ENCODE measurements at regions not wholly inside any gene's neighbourhood (a gene's known extent, or its start where the extent isn't known, plus 50 kb on each side); places are given as distances from the start of the nearest gene placed in this dataset.

DNA sequence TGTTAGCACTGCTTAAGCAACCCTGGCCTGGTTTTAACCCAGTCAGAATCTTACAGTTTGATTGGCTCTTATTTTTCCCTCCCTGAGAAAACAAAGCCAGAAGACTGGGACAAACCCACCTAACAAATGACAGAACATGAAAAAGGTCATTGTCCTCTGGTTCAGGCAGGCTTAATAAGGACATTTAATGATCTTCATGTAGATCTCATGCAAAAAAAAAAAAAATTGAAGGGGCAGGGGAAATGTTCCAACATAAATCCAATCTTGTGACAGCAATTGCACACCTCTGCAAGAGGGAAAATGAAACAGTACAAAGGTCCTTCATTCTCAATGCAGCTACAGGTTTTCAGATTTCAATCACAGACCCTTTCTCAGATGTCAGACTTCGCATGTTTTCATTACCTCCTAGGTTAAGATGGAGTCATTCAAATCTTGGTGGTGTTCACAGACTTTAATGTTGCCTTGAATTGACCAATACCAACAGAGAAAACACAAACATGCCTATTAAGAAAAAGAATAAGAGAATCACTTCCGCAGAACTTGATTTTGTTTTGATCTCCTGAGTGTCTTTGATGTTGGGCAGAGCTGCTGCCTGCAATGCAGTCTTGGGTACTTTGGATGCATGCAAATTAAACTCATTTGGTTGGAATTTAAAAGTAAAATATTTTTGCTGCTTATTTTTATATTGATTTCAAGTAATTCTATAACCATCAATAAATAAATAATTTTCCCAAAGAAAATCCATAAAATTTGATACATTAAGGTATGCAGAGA, 359.0 kb downstream of the BTG1 start:
- Mint-ChIP-seq H3K4me1 (ENCODE audit: low read depth) (peaks cover 25% of the 10 kb centered on the region), H3K9me3 (no peaks in the 10 kb centered on the region), H3K27ac (no peak overlapping the region), H3K27me3 (ENCODE audit: low read depth) (no peaks in the 10 kb centered on the region), H3K4me3 (no peak overlapping the region), H3K36me3 (ENCODE audit: low read depth) (no peaks in the 10 kb centered on the region)
- DNase-seq: no peak
- CTCF ChIA-PET: no interaction called here
- intact Hi-C loops (cut with micrococcal nuclease): loop anchor here (1.0 kb wide), 1 partner anchor 12 kb away; no protein-coding TSS in a partner anchor

DNA sequence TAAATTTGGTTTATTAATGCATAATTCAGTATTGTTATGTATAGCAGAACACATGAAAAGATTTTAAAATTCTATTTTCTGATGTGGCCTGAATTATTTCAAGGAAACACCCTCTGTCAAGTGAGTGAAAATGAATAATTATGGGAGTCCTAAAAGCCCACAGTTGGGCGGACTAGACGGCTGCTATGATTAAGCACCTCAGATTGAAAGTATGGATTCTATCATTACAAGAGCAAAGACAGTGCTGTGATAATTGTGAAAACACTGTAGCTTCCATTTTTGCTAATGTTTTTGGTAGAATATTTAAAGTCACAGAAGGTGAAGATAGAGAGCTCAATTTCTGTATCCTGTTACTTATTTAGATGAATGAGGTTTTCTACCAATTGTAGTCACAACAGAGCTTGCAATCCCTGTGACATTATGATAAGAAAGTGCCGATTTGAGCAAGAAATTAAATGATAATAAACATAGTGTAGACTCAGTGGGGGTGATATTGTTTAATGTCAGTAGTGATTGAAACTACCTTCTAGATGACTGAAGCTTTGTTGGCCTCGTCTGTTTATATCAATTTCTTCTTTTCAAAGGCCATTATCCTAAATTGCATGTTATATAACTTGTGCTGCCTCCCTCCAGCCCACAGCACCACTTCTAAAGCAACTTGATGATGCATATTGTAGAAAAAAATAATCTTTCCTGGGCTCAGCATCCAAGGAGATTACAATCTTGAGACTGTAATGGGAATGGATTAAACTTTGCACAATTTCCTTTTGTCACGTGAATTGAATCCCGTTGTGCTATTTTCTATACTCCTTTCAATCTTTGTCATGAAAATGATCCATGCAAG, 359.8 kb downstream of the BTG1 start:
- no peaks in the 10 kb centered on the region for H3K27me3 Mint-ChIP-seq (ENCODE audit: low read depth)
- no peaks in the 10 kb centered on the region for H3K36me3 Mint-ChIP-seq (ENCODE audit: low read depth)
- no peak overlapping the region for H3K27ac Mint-ChIP-seq
- H3K9me3 Mint-ChIP-seq: no peaks in the 10 kb centered on the region
- CTCF ChIA-PET: interaction anchor here (1.4 kb wide), 1 partner anchor 25 kb away, joined by 4 read pairs; no protein-coding TSS in a partner anchor
- intact Hi-C loops (cut with micrococcal nuclease): loop anchor here (1.0 kb wide), 1 partner anchor 12 kb away; no protein-coding TSS in a partner anchor
- peak; percentile 20 for DNase-seq
- no peak overlapping the region for H3K4me3 Mint-ChIP-seq
- peaks cover 25% of the 10 kb centered on the region for H3K4me1 Mint-ChIP-seq (ENCODE audit: low read depth)

DNA sequence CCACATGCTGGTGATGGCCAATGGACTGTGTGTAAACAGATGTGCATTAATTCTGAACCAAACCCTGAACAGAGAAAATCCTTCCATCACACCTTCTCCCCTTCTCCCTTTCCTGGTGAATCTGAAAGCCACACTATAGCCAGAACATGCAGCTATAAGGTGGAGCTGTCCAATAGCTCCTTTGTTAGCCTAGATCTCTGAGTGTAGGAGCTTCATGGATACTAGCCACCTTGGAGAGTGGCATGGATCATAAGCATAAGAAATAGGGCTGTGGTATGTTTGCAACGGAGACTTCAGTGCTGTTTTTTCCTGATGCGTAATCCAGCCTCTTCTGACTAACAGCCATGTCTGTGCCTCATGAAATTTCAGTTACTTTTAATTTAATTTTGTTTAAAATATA, 364.5 kb downstream of the BTG1 start:
- intact Hi-C loops (cut with micrococcal nuclease): no loop called here
- H3K27ac Mint-ChIP-seq: no peak overlapping the region
- CTCF ChIA-PET: no interaction called here
- no peaks in the 10 kb centered on the region for H3K27me3 Mint-ChIP-seq (ENCODE audit: low read depth)
- no peak for DNase-seq
- no peaks in the 10 kb centered on the region for H3K36me3 Mint-ChIP-seq (ENCODE audit: low read depth)
- H3K4me1 Mint-ChIP-seq (ENCODE audit: low read depth): peaks cover 38% of the 10 kb centered on the region
- H3K9me3 Mint-ChIP-seq: no peaks in the 10 kb centered on the region
- no peak overlapping the region for H3K4me3 Mint-ChIP-seq

DNA sequence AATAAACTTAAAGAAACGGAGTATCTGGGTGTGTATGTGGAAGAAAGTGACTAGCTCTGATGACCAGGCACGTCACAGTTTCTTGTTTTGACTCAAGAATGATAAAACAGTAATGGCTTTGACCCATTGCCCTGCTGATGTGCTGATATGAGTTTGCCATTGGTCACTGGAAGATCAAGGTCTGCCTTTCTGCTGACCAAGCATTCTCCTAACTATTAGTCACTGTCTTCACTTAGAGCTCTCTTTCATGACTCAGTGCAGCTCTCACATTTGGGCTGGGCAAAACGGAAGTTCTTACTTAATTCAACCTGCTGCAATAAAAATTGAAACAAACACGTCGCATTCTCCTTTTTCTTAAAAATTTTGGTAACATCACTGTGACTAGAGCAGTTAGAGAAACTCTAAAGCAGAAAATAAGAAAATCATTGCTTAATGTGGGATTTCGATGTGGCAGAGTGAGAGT, 366.7 kb downstream of the BTG1 start:
- Mint-ChIP-seq H3K27ac (peak overlapping the region; percentile 77), H3K4me1 (ENCODE audit: low read depth) (peaks cover 46% of the 10 kb centered on the region), H3K36me3 (ENCODE audit: low read depth) (no peaks in the 10 kb centered on the region), H3K4me3 (peak overlapping the region; percentile 58), H3K9me3 (no peaks in the 10 kb centered on the region), H3K27me3 (ENCODE audit: low read depth) (no peaks in the 10 kb centered on the region)
- CTCF ChIA-PET: interaction anchor here (1.0 to 1.5 kb wide), 2 partner anchors 11 to 33 kb away, joined by 4 to 7 read pairs; no protein-coding TSS in a partner anchor
- DNase-seq: peak; percentile 68
- intact Hi-C loops (cut with micrococcal nuclease): loop anchor here (1.0 to 10.0 kb wide), 15 partner anchors 74 to 1498 kb away; no protein-coding TSS in a partner anchor

- CTCF ChIA-PET: interaction anchor here (1.0 to 1.5 kb wide), 2 partner anchors 12 to 34 kb away, joined by 4 to 7 read pairs; no protein-coding TSS in a partner anchor
- Mint-ChIP-seq H3K27me3 (ENCODE audit: low read depth) (no peaks in the 10 kb centered on the region), H3K27ac (peak overlapping the region; percentile 77), H3K9me3 (no peaks in the 10 kb centered on the region), H3K4me3 (peak overlapping the region; percentile 42), H3K36me3 (ENCODE audit: low read depth) (no peaks in the 10 kb centered on the region), H3K4me1 (ENCODE audit: low read depth) (peaks cover 46% of the 10 kb centered on the region)
- intact Hi-C loops (cut with micrococcal nuclease): loop anchor here (2.0 to 10.0 kb wide), 10 partner anchors 75 to 1497 kb away; no protein-coding TSS in a partner anchor
- DNase-seq: peak; percentile 11
Observed at GRCh38 chr12:91778091-91778832, 367.4 kb downstream of the BTG1 start.

- Mint-ChIP-seq H3K27me3 (ENCODE audit: low read depth) (no peaks in the 10 kb centered on the region), H3K4me1 (ENCODE audit: low read depth) (peaks cover 46% of the 10 kb centered on the region), H3K9me3 (no peaks in the 10 kb centered on the region), H3K27ac (no peak overlapping the region), H3K4me3 (no peak overlapping the region), H3K36me3 (ENCODE audit: low read depth) (no peaks in the 10 kb centered on the region)
- intact Hi-C loops (cut with micrococcal nuclease): loop anchor here (5.0 to 10.0 kb wide), 4 partner anchors 300 to 780 kb away; no protein-coding TSS in a partner anchor
- DNase-seq: peak; percentile 9
- CTCF ChIA-PET: interaction anchor here (0.7 to 1.5 kb wide), 2 partner anchors 34 to 136 kb away, joined by 3 to 4 read pairs; no protein-coding TSS in a partner anchor
Observed at GRCh38 chr12:91777268-91777992, 368.2 kb downstream of the BTG1 start.

DNA sequence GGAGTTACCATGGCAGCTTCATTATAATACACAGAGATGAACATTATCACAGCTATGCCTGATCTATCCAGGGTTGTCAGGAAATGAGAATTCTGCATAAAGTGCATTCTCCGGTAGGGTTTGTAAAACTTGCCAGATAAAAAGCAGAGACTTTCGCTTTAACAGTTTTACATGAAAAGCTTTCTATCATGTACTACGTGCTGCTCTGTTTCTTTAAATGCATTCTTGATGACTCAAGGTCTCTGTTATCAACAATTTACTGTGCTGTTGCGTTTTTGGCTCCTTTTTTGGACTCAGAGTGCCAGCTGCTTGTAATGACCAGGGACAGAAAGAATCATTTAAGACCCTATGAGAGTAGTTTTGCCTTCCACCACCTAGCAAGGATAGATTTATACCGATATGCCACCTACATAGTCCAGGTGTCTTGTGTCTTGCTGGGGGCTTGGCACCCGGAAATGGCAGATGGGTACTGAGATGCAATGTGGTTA, 371.2 kb downstream of the BTG1 start:
- intact Hi-C loops (cut with micrococcal nuclease): loop anchor here (1.0 to 10.0 kb wide), 2 partner anchors 12 to 630 kb away; no protein-coding TSS in a partner anchor
- Mint-ChIP-seq H3K4me3 (peak overlapping the region; percentile 56), H3K9me3 (no peaks in the 10 kb centered on the region), H3K36me3 (ENCODE audit: low read depth) (no peaks in the 10 kb centered on the region), H3K27me3 (ENCODE audit: low read depth) (no peaks in the 10 kb centered on the region), H3K27ac (no peak overlapping the region), H3K4me1 (ENCODE audit: low read depth) (peaks cover 46% of the 10 kb centered on the region)
- CTCF ChIA-PET: no interaction called here
- peak; percentile 11 for DNase-seq

DNA sequence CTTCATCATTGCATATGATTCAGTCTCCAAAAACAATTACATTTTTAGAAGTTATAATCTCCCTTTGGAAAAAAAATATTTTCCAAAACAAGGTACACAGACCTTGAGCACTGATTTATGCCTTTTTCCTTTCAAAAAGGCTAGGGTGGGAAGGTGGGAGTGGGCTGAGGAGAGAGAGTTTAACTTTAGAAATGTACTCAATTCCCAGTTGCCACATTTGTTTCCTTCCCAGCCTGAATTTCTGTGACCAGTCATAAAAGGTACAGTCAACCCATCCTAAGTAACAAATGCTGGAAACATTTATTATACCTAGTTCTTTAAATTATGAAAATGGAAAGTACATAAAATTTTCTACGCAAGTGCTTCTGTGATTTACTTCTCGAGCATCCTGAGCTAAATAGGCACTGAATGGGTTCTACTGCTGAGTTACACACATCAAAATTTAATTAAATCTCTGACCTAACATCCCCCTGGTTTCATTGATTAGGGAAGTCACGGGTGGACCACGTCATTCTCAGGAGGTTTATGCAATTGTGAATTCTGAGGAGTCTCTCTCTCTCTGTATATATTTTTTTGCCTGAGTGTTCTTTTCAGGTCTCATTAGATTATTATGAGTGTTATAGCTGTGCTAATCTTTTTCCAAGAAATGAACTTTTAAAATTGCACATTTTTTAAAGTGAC, 371.8 kb downstream of the BTG1 start:
- peaks cover 40% of the 10 kb centered on the region for H3K4me1 Mint-ChIP-seq (ENCODE audit: low read depth)
- H3K27me3 Mint-ChIP-seq (ENCODE audit: low read depth): no peaks in the 10 kb centered on the region
- no peak for DNase-seq
- peak overlapping the region; percentile 56 for H3K4me3 Mint-ChIP-seq
- H3K36me3 Mint-ChIP-seq (ENCODE audit: low read depth): no peaks in the 10 kb centered on the region
- CTCF ChIA-PET: no interaction called here
- no peaks in the 10 kb centered on the region for H3K9me3 Mint-ChIP-seq
- intact Hi-C loops (cut with micrococcal nuclease): loop anchor here (1.0 to 10.0 kb wide), 2 partner anchors 12 to 631 kb away; no protein-coding TSS in a partner anchor
- H3K27ac Mint-ChIP-seq: no peak overlapping the region

GRCh38 chr12:91772411-91772810, 373.2 kb downstream of the BTG1 start:
- CTCF ChIA-PET: no interaction called here
- no peak for DNase-seq
- Mint-ChIP-seq H3K4me3 (no peak overlapping the region), H3K27me3 (ENCODE audit: low read depth) (no peaks in the 10 kb centered on the region), H3K27ac (no peak overlapping the region), H3K9me3 (no peaks in the 10 kb centered on the region), H3K4me1 (ENCODE audit: low read depth) (peaks cover 25% of the 10 kb centered on the region), H3K36me3 (ENCODE audit: low read depth) (no peaks in the 10 kb centered on the region)
- intact Hi-C loops (cut with micrococcal nuclease): loop anchor here (10.0 kb wide), 1 partner anchor 632 kb away; no protein-coding TSS in a partner anchor

DNA sequence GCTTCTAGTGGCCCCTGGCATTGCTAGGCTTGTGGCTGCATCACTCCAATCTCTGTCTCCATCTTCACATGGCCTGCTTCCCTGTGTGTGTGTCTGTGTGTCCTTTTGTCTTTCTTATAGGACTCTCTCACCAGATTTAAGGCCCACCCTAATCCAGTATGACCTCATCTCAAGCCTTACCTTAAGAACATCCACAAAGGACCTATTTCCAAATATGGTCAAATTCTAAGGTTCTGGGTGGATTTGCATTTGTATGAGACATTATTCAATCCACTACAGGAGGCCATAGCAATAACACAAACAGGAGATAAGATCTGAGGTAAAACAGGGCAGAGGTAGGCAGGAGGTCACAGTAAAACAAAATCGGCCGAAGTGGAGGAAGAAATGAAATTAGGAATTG, 375.9 kb downstream of the BTG1 start:
- CTCF ChIA-PET: interaction anchor here (1.2 kb wide), 1 partner anchor 220 kb away, joined by 4 read pairs; no protein-coding TSS in a partner anchor
- no peak for DNase-seq
- H3K27me3 Mint-ChIP-seq (ENCODE audit: low read depth): no peaks in the 10 kb centered on the region
- intact Hi-C loops (cut with micrococcal nuclease): loop anchor here (10.0 kb wide), 1 partner anchor 635 kb away; no protein-coding TSS in a partner anchor
- H3K27ac Mint-ChIP-seq: no peak overlapping the region
- no peaks in the 10 kb centered on the region for H3K36me3 Mint-ChIP-seq (ENCODE audit: low read depth)
- H3K9me3 Mint-ChIP-seq: no peaks in the 10 kb centered on the region
- peaks cover 8% of the 10 kb centered on the region for H3K4me1 Mint-ChIP-seq (ENCODE audit: low read depth)
- H3K4me3 Mint-ChIP-seq: no peak overlapping the region

Measured in activated naive CD4-positive, alpha-beta T cell treated with anti-CD3 and anti-CD28 coated beads for 36 hours (primary cell).